ENCODE measurements at regions not wholly inside any gene's neighbourhood (a gene's known extent, or its start where the extent isn't known, plus 50 kb on each side); places are given as distances from the start of the nearest gene placed in this dataset.

GRCh38 chr2:226491112-226491511, 308.5 kb downstream of the IRS1 start:
- TF ChIP-seq, protein P1, sequence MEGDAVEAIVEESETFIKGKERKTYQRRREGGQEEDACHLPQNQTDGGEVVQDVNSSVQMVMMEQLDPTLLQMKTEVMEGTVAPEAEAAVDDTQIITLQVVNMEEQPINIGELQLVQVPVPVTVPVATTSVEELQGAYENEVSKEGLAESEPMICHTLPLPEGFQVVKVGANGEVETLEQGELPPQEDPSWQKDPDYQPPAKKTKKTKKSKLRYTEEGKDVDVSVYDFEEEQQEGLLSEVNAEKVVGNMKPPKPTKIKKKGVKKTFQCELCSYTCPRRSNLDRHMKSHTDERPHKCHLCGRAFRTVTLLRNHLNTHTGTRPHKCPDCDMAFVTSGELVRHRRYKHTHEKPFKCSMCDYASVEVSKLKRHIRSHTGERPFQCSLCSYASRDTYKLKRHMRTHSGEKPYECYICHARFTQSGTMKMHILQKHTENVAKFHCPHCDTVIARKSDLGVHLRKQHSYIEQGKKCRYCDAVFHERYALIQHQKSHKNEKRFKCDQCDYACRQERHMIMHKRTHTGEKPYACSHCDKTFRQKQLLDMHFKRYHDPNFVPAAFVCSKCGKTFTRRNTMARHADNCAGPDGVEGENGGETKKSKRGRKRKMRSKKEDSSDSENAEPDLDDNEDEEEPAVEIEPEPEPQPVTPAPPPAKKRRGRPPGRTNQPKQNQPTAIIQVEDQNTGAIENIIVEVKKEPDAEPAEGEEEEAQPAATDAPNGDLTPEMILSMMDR (IDR thresholded peaks at IDR 0.05; ENCODE audit: borderline replicate concordance, extremely low read depth, low read length, poor library complexity, severe bottlenecking): no peak
- no peak for TF ChIP-seq EZH2 (IDR thresholded peaks at IDR 0.05; ENCODE audit: borderline replicate concordance, low read depth, low read length, severe bottlenecking)
